ENCODE measurements at regions not wholly inside any gene's neighbourhood (a gene's known extent, or its start where the extent isn't known, plus 50 kb on each side); places are given as distances from the start of the nearest gene placed in this dataset.

DNA sequence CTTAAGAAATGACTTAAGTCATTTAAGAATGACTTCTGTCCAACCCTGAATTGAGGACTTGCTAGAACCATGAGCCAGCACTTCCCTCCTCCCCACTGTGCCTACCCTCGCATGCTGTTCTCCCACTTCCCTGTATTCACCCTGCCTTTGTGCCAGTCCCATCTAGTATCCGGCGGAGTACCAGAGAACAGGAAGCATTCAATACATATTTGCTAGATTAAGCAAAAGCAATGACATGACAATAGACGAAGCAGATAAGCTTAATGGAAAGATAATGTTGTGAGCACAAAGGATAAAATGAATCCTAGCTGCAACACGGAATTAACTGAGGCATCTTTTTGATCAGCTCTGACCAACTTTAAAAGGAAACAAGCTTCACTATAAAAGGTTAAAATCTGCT is 328.5 kb downstream of the TDRD15 start:
- no peak for DNase-seq
- H3K27ac ChIP-seq: no peak overlapping the region
- H3K27me3 ChIP-seq: no peaks in the 10 kb centered on the region
- no peaks in the 10 kb centered on the region for H3K4me1 ChIP-seq
- H3K9me3 ChIP-seq: no peaks in the 10 kb centered on the region
- H3K9ac ChIP-seq (ENCODE audit: low read depth in 2 of 2, low read length in 2 of 2): no peak overlapping the region
- no peak for TF ChIP-seq CTCF (IDR thresholded peaks at IDR 0.05)
- H3K4me3 ChIP-seq: no peak overlapping the region
- intact Hi-C loops (cut with DNase I): no loop called here
- no peaks in the 10 kb centered on the region for H3K36me3 ChIP-seq

DNA sequence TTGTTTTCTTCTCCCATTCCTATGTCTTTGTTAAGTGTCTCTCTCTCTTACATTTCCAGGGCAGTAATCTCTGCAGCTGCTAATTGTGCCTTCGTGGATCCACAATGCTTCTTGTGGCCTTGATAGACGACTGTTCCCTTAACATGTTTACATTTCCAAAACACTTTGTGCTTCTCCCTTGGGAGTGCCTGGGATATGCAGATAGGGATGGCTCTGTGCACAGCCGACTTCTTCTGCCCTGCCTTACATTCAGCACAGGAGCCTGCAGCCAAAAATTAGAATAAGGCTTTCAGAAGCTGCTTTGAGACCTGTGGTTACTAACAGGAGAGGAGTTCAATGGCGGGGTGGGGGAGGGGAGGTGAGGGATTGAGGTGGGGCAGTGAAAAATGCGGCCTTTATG is 328.9 kb downstream of the TDRD15 start:
- Histone ChIP-seq H3K4me3 (no peak overlapping the region), H3K27me3 (no peaks in the 10 kb centered on the region), H3K4me1 (no peaks in the 10 kb centered on the region), H3K27ac (no peak overlapping the region), H3K36me3 (no peaks in the 10 kb centered on the region), H3K9ac (ENCODE audit: low read depth in 2 of 2, low read length in 2 of 2) (no peak overlapping the region), H3K9me3 (no peaks in the 10 kb centered on the region)
- TF ChIP-seq CTCF (IDR thresholded peaks at IDR 0.05): no peak
- intact Hi-C loops (cut with DNase I): no loop called here
- DNase-seq: no peak

- H3K27me3 ChIP-seq: no peaks in the 10 kb centered on the region
- no peaks in the 10 kb centered on the region for H3K4me1 ChIP-seq
- no peaks in the 10 kb centered on the region for H3K9me3 ChIP-seq
- intact Hi-C loops (cut with DNase I): no loop called here
- no peak overlapping the region for H3K4me3 ChIP-seq
- H3K9ac ChIP-seq (ENCODE audit: low read depth in 2 of 2, low read length in 2 of 2): no peak overlapping the region
- DNase-seq: no peak
- no peaks in the 10 kb centered on the region for H3K36me3 ChIP-seq
- no peak overlapping the region for H3K27ac ChIP-seq
- TF ChIP-seq CTCF (IDR thresholded peaks at IDR 0.05): no peak
Measured at GRCh38 chr2:21453723-21454450, 330.1 kb downstream of the TDRD15 start.

DNA sequence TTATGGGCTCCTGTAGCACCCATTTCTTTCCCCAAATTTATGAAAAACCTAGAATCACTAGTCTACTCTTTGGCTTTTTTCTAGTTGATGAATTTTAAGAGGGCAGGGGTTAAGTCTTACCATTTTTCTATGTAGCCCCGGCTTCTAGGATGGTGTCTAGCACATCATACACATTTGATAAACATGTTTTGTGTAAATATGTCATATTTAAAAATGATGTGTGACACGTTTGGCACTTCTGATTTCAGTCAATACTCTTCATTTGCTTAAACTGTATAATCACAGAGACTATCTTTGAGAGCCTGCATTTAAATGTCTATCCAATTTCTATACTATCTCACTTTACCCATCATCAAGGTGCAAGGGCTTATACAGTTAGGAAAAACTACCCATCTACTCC is 331.1 kb downstream of the TDRD15 start:
- Histone ChIP-seq H3K9ac (ENCODE audit: low read depth in 2 of 2, low read length in 2 of 2) (no peak overlapping the region), H3K36me3 (no peaks in the 10 kb centered on the region), H3K9me3 (no peaks in the 10 kb centered on the region), H3K27me3 (no peaks in the 10 kb centered on the region), H3K27ac (no peak overlapping the region), H3K4me3 (no peak overlapping the region), H3K4me1 (no peaks in the 10 kb centered on the region)
- DNase-seq: no peak
- no peak for TF ChIP-seq CTCF (IDR thresholded peaks at IDR 0.05)
- intact Hi-C loops (cut with DNase I): no loop called here

DNA sequence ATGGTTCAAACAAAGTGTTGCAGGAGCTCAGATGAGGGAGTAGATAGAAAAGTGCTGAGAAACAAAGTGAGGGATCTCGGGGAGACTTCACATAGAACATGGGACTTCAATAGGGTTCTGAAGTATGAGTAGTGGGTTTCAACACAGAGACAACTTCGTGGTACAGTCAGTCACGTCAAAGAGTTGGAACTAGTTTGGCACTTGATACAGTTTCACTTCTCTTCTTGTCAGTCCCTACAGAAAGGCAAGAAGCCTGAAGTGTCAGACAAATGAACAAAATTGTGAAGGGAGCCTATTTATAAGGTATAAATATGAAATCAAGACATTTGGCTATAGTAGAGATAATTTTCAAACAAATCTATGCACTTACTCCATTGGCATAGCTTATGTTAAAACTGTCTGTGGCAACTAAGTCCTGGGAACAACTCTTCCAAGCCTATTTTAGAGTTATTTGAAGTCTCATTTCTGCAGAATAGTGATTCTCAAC is 338.0 kb downstream of the TDRD15 start:
- no peak for DNase-seq
- Histone ChIP-seq H3K9me3 (no peaks in the 10 kb centered on the region), H3K36me3 (no peaks in the 10 kb centered on the region), H3K4me1 (no peaks in the 10 kb centered on the region), H3K4me3 (no peak overlapping the region), H3K27me3 (no peaks in the 10 kb centered on the region), H3K27ac (no peak overlapping the region), H3K9ac (ENCODE audit: low read depth in 2 of 2, low read length in 2 of 2) (no peak overlapping the region)
- no peak for TF ChIP-seq CTCF (IDR thresholded peaks at IDR 0.05)
- intact Hi-C loops (cut with DNase I): no loop called here

Measured in colonic mucosa (tissue), 4 donors.